ENCODE measurements at regions not wholly inside any gene's neighbourhood (a gene's known extent, or its start where the extent isn't known, plus 50 kb on each side); places are given as distances from the start of the nearest gene placed in this dataset.

DNA sequence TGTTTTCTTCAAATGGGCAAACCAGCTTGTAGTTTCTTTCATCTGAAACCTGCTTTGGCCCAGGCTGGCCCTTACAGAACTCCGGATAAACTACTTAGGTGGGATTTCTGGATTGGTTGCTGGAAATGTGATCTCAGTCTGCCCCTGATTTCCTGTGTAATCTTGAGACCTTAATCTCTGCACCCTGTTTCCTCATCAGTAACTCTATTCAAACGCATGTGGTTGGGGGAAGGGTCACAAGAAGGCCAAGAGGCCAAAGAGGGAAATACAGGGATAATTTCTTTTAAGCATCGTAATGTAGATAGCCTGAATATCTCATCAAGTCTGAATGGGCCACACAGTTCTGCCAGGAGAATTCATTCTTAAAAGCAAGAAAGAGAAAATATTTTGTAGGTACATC, 483.6 kb downstream of the LTN1 start (continued):
- TF ChIP-seq AFF4 (CRISPR knock-in tag; IDR thresholded peaks at IDR 0.05; ENCODE audit: borderline replicate concordance) (no peak), STAT6 (CRISPR knock-in tag; conservative IDR thresholded peaks at IDR 0.05; ENCODE audit: low read depth) (no peak), ZNF396 (CRISPR knock-in tag; IDR thresholded peaks at IDR 0.05; ENCODE audit: borderline replicate concordance) (no peak), PREB (CRISPR knock-in tag; IDR thresholded peaks at IDR 0.05; ENCODE audit: borderline replicate concordance) (no peak)
- TF ChIP-seq, protein P1, sequence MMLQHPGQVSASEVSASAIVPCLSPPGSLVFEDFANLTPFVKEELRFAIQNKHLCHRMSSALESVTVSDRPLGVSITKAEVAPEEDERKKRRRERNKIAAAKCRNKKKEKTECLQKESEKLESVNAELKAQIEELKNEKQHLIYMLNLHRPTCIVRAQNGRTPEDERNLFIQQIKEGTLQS (CRISPR knock-in tag; conservative IDR thresholded peaks at IDR 0.05) = no peak
- TF ChIP-seq, protein P2, sequence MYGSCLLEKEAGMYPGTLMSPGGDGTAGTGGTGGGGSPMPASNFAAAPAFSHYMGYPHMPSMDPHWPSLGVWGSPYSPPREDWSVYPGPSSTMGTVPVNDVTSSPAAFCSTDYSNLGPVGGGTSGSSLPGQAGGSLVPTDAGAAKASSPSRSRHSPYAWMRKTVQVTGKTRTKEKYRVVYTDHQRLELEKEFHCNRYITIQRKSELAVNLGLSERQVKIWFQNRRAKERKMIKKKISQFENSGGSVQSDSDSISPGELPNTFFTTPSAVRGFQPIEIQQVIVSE (CRISPR knock-in tag; IDR thresholded peaks at IDR 0.05; ENCODE audit: borderline replicate concordance) = no peak

DNA sequence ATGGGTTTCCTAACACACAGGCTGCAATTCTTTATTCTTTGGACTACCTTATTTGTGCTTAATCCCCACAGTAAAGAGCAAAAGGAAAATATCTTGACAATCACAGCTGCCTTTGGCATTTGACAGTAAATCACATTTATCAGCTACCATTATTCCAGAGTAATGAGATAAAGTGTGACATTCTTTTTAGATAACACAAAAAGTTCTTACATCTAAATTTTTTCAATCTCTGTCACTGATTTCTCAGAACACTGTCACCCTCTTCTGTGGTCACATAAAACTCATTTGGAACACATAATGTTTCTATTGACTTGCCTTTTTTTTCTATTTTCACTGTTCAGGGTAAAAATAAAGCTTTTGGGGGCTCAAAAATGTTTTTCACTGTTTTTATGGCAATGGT, 484.6 kb downstream of the LTN1 start:
- peaks cover 51% of the 10 kb centered on the region for H3K9me3 Mint-ChIP-seq
- DNase-seq (ENCODE audit: low spot score) (no peak), ATAC-seq (no peak)
- peaks cover 3% of the 10 kb centered on the region; the same call in 1 of the 2 replicates for H3K27me3 Mint-ChIP-seq (ENCODE audit: low read depth)
- H3K4me3 Mint-ChIP-seq = no peak overlapping the region
- ChIA-PET CTCF (interaction anchor here (0.8 kb wide), 1 partner anchor 9 kb away, joined by 3 read pairs; no protein-coding TSS in a partner anchor), POLR2A (no interaction called here)
- H3K36me3 Mint-ChIP-seq = peaks cover 24% of the 10 kb centered on the region
- H3K27ac Mint-ChIP-seq = no peak overlapping the region
- peaks cover 9% of the 10 kb centered on the region for H3K4me1 Mint-ChIP-seq
- TF ChIP-seq PRRX2 (CRISPR knock-in tag; IDR thresholded peaks at IDR 0.05) (no peak), FOXJ3 (CRISPR knock-in tag; IDR thresholded peaks at IDR 0.05; ENCODE audit: borderline replicate concordance) (no peak), AFF4 (CRISPR knock-in tag; IDR thresholded peaks at IDR 0.05; ENCODE audit: borderline replicate concordance) (no peak), NFE2L1 (CRISPR knock-in tag; IDR thresholded peaks at IDR 0.05) (no peak), EMX1 (CRISPR knock-in tag; IDR thresholded peaks at IDR 0.05) (no peak), KAT7 (CRISPR knock-in tag; IDR thresholded peaks at IDR 0.05; ENCODE audit: borderline replicate concordance) (no peak), ZNF121 (CRISPR knock-in tag; IDR thresholded peaks at IDR 0.05) (no peak), ZNF219 (CRISPR knock-in tag; IDR thresholded peaks at IDR 0.05; ENCODE audit: borderline replicate concordance) (no peak), RORB (CRISPR knock-in tag; IDR thresholded peaks at IDR 0.05) (no peak), FOXP1 (CRISPR knock-in tag; IDR thresholded peaks at IDR 0.05; ENCODE audit: borderline replicate concordance) (no peak), SP1 (CRISPR knock-in tag; conservative IDR thresholded peaks at IDR 0.05) (no peak), ZNF423 (CRISPR knock-in tag; IDR thresholded peaks at IDR 0.05) (no peak)
- TF ChIP-seq, protein P3, sequence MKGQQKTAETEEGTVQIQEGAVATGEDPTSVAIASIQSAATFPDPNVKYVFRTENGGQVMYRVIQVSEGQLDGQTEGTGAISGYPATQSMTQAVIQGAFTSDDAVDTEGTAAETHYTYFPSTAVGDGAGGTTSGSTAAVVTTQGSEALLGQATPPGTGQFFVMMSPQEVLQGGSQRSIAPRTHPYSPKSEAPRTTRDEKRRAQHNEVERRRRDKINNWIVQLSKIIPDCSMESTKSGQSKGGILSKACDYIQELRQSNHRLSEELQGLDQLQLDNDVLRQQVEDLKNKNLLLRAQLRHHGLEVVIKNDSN (CRISPR knock-in tag; IDR thresholded peaks at IDR 0.05) = no peak
- TF ChIP-seq, protein P1 (CRISPR knock-in tag; conservative IDR thresholded peaks at IDR 0.05) = no peak
- TF ChIP-seq, protein P4, sequence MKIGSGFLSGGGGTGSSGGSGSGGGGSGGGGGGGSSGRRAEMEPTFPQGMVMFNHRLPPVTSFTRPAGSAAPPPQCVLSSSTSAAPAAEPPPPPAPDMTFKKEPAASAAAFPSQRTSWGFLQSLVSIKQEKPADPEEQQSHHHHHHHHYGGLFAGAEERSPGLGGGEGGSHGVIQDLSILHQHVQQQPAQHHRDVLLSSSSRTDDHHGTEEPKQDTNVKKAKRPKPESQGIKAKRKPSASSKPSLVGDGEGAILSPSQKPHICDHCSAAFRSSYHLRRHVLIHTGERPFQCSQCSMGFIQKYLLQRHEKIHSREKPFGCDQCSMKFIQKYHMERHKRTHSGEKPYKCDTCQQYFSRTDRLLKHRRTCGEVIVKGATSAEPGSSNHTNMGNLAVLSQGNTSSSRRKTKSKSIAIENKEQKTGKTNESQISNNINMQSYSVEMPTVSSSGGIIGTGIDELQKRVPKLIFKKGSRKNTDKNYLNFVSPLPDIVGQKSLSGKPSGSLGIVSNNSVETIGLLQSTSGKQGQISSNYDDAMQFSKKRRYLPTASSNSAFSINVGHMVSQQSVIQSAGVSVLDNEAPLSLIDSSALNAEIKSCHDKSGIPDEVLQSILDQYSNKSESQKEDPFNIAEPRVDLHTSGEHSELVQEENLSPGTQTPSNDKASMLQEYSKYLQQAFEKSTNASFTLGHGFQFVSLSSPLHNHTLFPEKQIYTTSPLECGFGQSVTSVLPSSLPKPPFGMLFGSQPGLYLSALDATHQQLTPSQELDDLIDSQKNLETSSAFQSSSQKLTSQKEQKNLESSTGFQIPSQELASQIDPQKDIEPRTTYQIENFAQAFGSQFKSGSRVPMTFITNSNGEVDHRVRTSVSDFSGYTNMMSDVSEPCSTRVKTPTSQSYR (CRISPR knock-in tag; IDR thresholded peaks at IDR 0.05) = no peak
